GM23338 (cell line): ENCODE measurements at regions not wholly inside any gene's neighbourhood (a gene's known extent, or its start where the extent isn't known, plus 50 kb on each side); places are given as distances from the start of the nearest gene placed in this dataset.

Source experiments
- ATAC-seq: fragments of 200-7000 bp; cut with Tn5 transposase; 3 replicates; pipeline ENCODE4 v1.9.1; 2020
- DNase-seq: peaks from one replicate; pipeline ENCODE4 v3.0.0-alpha.2; 2015; ENCODE audit warnings: low spot score
- H2AFZ ChIP-seq: fragments of 200-600 bp; sonication (generic); 2 replicates; pipeline ENCODE4 v1.8.0; 2016; ENCODE audit warnings: antibody characterized with exemption, mild to moderate bottlenecking, moderate library complexity
- H3F3A ChIP-seq: fragments of 200-600 bp; sonication (generic); replicated peaks from 2 replicates; pipeline ENCODE4 v1.8.0; 2017; ENCODE audit warnings: antibody characterized with exemption, mixed run types, low read depth
- H3K27ac ChIP-seq: fragments of 200-600 bp; sonication (generic); 2 replicates; pipeline ENCODE4 v1.6.1; 2016; ENCODE audit warnings: low read depth
- H3K27me3 ChIP-seq: fragments of 200-600 bp; sonication (generic); 2 replicates; pipeline ENCODE4 v1.8.0; 2016; ENCODE audit warnings: mild to moderate bottlenecking, mixed run types, moderate library complexity; ENCODE audit not compliant: insufficient read depth
- H3K36me3 ChIP-seq: fragments of 200-600 bp; sonication (generic); 2 replicates; pipeline ENCODE4 v1.8.0; 2016; ENCODE audit warnings: mild to moderate bottlenecking; ENCODE audit not compliant: insufficient read depth
- H3K4me1 ChIP-seq: fragments of 200-600 bp; sonication (generic); 2 replicates; pipeline ENCODE4 v1.8.0; 2016; ENCODE audit warnings: mild to moderate bottlenecking, moderate library complexity; ENCODE audit not compliant: insufficient read depth
- H3K4me2 ChIP-seq: fragments of 200-600 bp; sonication (generic); 2 replicates; pipeline ENCODE4 v1.7.1; 2017; ENCODE audit warnings: mixed run types
- H3K4me3 ChIP-seq: fragments of 200-600 bp; sonication (generic); 2 replicates; pipeline ENCODE4 v1.6.1; 2016; ENCODE audit warnings: mixed run types
- H3K79me2 ChIP-seq: fragments of 200-600 bp; sonication (generic); replicated peaks from 2 replicates; pipeline ENCODE4 v1.8.0; 2017; ENCODE audit warnings: mild to moderate bottlenecking; ENCODE audit not compliant: insufficient read depth
- H3K9me2 ChIP-seq: fragments of 200-600 bp; sonication (generic); 2 replicates; pipeline ENCODE4 v1.8.0; 2017; ENCODE audit not compliant: insufficient read depth
- H4K20me1 ChIP-seq: fragments of 200-600 bp; sonication (generic); replicated peaks from 2 replicates; pipeline ENCODE4 v1.8.0; 2017; ENCODE audit warnings: mild to moderate bottlenecking; ENCODE audit not compliant: insufficient read depth
- H3K27ac Mint-ChIP-seq: 2 replicates; pipeline ENCODE4 v1.8.0; 2020; ENCODE audit warnings: inconsistent platforms, mild to moderate bottlenecking, moderate library complexity, mixed read lengths
- H3K27me3 Mint-ChIP-seq: 3 replicates; pipeline ENCODE4 v1.8.0; 2022; ENCODE audit warnings: low read depth, mild to moderate bottlenecking, moderate library complexity, mixed read lengths, inconsistent platforms; ENCODE audit not compliant: insufficient read depth, poor library complexity
- H3K36me3 Mint-ChIP-seq: 3 replicates; pipeline ENCODE4 v1.8.0; 2021; ENCODE audit warnings: low read depth, mild to moderate bottlenecking, inconsistent platforms, moderate library complexity, mixed read lengths
- H3K4me1 Mint-ChIP-seq: 3 replicates; pipeline ENCODE4 v1.8.0; 2020; ENCODE audit warnings: mild to moderate bottlenecking, inconsistent platforms, mixed read lengths
- H3K4me3 Mint-ChIP-seq: 3 replicates; pipeline ENCODE4 v1.8.0; 2021; ENCODE audit warnings: moderate library complexity, mild to moderate bottlenecking, inconsistent platforms, mixed read lengths
- H3K9me3 Mint-ChIP-seq: 3 replicates; pipeline ENCODE4 v1.8.0; 2020; ENCODE audit warnings: moderate library complexity, mild to moderate bottlenecking, inconsistent platforms, mixed read lengths
- EZH2 ChIP-seq: fragments of 200-600 bp; sonication (generic); IDR thresholded peaks from one replicate; pipeline ENCODE4 v1.8.0; 2017; ENCODE audit warnings: antibody characterized with exemption, mild to moderate bottlenecking, low read depth; ENCODE audit not compliant: unreplicated experiment
- NANOG ChIP-seq: IDR thresholded peaks from 2 replicates; pipeline ENCODE4 v1.6.1; 2016; ENCODE audit warnings: antibody characterized with exemption, borderline replicate concordance
- STAT1 ChIP-seq: IDR thresholded peaks from one replicate; pipeline ENCODE4 v1.6.1; 2016; ENCODE audit warnings: antibody characterized with exemption; ENCODE audit not compliant: unreplicated experiment
- TF ChIP-seq, protein P1 (sequence below): fragments of 250-450 bp; sonication (Bioruptor Pico); IDR thresholded peaks from 2 replicates; pipeline ENCODE4 v1.5.0; 2020; ENCODE audit warnings: mild to moderate bottlenecking, moderate library complexity
- TF ChIP-seq, protein P2 (sequence below): IDR thresholded peaks from one replicate; pipeline ENCODE4 v1.6.1; 2018; ENCODE audit warnings: antibody characterized with exemption; ENCODE audit not compliant: unreplicated experiment

DNA sequence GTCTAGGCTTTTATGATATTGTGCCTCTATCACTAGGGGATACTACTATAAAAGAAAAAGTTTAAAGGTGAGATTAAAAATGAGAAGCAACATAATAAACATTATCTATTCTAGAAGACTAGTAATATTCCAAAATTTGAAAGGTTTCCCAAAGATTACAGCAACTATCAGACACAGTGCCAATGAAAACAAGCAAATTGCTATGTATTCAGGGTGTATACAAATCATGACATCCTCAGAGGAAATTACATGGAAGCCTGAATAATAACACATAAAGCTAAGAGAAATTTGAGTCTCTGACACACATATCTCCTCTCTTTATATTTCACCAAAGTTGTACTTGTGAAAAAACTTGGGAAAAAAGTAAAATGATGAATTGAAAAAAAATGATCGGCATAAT lies 327.0 kb downstream of the SEC23A start (continued):
- TF ChIP-seq, protein P1, sequence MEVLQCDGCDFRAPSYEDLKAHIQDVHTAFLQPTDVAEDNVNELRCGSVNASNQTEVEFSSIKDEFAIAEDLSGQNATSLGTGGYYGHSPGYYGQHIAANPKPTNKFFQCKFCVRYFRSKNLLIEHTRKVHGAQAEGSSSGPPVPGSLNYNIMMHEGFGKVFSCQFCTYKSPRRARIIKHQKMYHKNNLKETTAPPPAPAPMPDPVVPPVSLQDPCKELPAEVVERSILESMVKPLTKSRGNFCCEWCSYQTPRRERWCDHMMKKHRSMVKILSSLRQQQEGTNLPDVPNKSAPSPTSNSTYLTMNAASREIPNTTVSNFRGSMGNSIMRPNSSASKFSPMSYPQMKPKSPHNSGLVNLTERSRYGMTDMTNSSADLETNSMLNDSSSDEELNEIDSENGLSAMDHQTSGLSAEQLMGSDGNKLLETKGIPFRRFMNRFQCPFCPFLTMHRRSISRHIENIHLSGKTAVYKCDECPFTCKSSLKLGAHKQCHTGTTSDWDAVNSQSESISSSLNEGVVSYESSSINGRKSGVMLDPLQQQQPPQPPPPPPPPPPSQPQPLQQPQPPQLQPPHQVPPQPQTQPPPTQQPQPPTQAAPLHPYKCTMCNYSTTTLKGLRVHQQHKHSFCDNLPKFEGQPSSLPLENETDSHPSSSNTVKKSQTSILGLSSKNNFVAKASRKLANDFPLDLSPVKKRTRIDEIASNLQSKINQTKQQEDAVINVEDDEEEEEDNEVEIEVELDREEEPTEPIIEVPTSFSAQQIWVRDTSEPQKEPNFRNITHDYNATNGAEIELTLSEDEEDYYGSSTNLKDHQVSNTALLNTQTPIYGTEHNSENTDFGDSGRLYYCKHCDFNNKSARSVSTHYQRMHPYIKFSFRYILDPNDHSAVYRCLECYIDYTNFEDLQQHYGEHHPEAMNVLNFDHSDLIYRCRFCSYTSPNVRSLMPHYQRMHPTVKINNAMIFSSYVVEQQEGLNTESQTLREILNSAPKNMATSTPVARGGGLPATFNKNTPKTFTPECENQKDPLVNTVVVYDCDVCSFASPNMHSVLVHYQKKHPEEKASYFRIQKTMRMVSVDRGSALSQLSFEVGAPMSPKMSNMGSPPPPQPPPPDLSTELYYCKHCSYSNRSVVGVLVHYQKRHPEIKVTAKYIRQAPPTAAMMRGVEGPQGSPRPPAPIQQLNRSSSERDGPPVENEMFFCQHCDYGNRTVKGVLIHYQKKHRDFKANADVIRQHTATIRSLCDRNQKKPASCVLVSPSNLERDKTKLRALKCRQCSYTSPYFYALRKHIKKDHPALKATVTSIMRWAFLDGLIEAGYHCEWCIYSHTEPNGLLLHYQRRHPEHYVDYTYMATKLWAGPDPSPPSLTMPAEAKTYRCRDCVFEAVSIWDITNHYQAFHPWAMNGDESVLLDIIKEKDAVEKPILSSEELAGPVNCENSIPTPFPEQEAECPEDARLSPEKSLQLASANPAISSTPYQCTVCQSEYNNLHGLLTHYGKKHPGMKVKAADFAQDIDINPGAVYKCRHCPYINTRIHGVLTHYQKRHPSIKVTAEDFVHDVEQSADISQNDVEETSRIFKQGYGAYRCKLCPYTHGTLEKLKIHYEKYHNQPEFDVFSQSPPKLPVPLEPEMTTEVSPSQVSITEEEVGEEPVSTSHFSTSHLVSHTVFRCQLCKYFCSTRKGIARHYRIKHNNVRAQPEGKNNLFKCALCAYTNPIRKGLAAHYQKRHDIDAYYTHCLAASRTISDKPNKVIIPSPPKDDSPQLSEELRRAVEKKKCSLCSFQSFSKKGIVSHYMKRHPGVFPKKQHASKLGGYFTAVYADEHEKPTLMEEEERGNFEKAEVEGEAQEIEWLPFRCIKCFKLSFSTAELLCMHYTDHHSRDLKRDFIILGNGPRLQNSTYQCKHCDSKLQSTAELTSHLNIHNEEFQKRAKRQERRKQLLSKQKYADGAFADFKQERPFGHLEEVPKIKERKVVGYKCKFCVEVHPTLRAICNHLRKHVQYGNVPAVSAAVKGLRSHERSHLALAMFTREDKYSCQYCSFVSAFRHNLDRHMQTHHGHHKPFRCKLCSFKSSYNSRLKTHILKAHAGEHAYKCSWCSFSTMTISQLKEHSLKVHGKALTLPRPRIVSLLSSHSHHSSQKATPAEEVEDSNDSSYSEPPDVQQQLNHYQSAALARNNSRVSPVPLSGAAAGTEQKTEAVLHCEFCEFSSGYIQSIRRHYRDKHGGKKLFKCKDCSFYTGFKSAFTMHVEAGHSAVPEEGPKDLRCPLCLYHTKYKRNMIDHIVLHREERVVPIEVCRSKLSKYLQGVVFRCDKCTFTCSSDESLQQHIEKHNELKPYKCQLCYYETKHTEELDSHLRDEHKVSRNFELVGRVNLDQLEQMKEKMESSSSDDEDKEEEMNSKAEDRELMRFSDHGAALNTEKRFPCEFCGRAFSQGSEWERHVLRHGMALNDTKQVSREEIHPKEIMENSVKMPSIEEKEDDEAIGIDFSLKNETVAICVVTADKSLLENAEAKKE (CRISPR knock-in tag): no peak

DNA sequence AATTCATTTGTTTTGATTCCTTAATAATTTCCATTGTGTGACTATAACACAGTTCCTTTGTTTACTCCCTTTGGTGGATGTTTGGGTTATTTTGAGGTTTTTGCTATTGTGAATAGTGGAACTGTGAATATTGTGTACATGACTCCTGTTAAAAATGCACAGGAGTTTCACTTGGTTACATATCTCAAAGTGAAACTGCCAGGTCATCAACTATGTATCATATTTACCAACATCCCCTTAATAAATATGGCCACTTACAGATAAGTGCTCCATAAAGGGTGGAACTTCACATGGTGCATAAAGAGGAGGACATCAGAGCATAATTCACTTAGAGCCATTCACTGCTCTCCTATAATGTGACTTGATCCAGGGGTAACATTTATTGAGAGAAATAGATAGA lies 328.9 kb downstream of the SEC23A start:
- no peak overlapping the region for H3K4me2 ChIP-seq
- H3F3A ChIP-seq: no peaks in the 10 kb centered on the region
- H3K27ac Mint-ChIP-seq: no peak overlapping the region
- H3K27me3 Mint-ChIP-seq: peaks cover 2% of the 10 kb centered on the region
- no peak overlapping the region for H3K27ac ChIP-seq
- H4K20me1 ChIP-seq: no peaks in the 10 kb centered on the region
- no peaks in the 10 kb centered on the region for H3K36me3 ChIP-seq
- H3K27me3 ChIP-seq: no peaks in the 10 kb centered on the region
- no peaks in the 10 kb centered on the region for H3K4me1 ChIP-seq
- H3K4me3 Mint-ChIP-seq: no peak overlapping the region
- no peaks in the 10 kb centered on the region for H3K4me1 Mint-ChIP-seq
- ATAC-seq (no peak), DNase-seq (no peak)
- no peaks in the 10 kb centered on the region; the same call in 1 of the 2 replicates for H3K9me2 ChIP-seq
- no peaks in the 10 kb centered on the region for H3K36me3 Mint-ChIP-seq
- no peaks in the 10 kb centered on the region for H3K9me3 Mint-ChIP-seq
- no peak overlapping the region for H3K4me3 ChIP-seq
- H3K79me2 ChIP-seq: no peaks in the 10 kb centered on the region
- no peak overlapping the region for H2AFZ ChIP-seq
- TF ChIP-seq NANOG (no peak), STAT1 (no peak), EZH2 (no peak)
- TF ChIP-seq, protein P1 (CRISPR knock-in tag): no peak
- TF ChIP-seq, protein P2, sequence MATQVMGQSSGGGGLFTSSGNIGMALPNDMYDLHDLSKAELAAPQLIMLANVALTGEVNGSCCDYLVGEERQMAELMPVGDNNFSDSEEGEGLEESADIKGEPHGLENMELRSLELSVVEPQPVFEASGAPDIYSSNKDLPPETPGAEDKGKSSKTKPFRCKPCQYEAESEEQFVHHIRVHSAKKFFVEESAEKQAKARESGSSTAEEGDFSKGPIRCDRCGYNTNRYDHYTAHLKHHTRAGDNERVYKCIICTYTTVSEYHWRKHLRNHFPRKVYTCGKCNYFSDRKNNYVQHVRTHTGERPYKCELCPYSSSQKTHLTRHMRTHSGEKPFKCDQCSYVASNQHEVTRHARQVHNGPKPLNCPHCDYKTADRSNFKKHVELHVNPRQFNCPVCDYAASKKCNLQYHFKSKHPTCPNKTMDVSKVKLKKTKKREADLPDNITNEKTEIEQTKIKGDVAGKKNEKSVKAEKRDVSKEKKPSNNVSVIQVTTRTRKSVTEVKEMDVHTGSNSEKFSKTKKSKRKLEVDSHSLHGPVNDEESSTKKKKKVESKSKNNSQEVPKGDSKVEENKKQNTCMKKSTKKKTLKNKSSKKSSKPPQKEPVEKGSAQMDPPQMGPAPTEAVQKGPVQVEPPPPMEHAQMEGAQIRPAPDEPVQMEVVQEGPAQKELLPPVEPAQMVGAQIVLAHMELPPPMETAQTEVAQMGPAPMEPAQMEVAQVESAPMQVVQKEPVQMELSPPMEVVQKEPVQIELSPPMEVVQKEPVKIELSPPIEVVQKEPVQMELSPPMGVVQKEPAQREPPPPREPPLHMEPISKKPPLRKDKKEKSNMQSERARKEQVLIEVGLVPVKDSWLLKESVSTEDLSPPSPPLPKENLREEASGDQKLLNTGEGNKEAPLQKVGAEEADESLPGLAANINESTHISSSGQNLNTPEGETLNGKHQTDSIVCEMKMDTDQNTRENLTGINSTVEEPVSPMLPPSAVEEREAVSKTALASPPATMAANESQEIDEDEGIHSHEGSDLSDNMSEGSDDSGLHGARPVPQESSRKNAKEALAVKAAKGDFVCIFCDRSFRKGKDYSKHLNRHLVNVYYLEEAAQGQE: no peak
